RWPE2 (cell line): ENCODE measurements at regions not wholly inside any gene's neighbourhood (a gene's known extent, or its start where the extent isn't known, plus 50 kb on each side); places are given as distances from the start of the nearest gene placed in this dataset.

Experiments
- ATAC-seq: fragments of 200-7000 bp; cut with Tn5 transposase; 3 replicates; pipeline ENCODE4 v1.9.1; 2021; ENCODE audit warnings: low read depth
- DNase-seq: peaks from one replicate; pipeline ENCODE4 v3.0.0-alpha.2; 2020; ENCODE audit warnings: low spot score
- H3K27ac ChIP-seq: fragments of 450-650 bp; 2 replicates; pipeline ENCODE4 v1.5.1; 2017; ENCODE audit warnings: mild to moderate bottlenecking; ENCODE audit not compliant: poor library complexity, severe bottlenecking
- H3K27me3 ChIP-seq: fragments of 250-450 bp; sonication (Bioruptor Pico); 2 replicates; pipeline ENCODE4 v1.5.1; 2021; ENCODE audit warnings: mild to moderate bottlenecking, moderate library complexity; ENCODE audit not compliant: insufficient read depth, poor library complexity, severe bottlenecking
- H3K36me3 ChIP-seq: fragments of 250-450 bp; sonication (Bioruptor Pico); 2 replicates; pipeline ENCODE4 v1.5.1; 2020; ENCODE audit warnings: low read depth, mild to moderate bottlenecking, moderate library complexity
- H3K4me1 ChIP-seq: fragments of 250-450 bp; sonication (Bioruptor Pico); 2 replicates; pipeline ENCODE4 v1.5.1; 2021; ENCODE audit warnings: mild to moderate bottlenecking, moderate library complexity; ENCODE audit not compliant: insufficient read depth, poor library complexity, severe bottlenecking
- H3K4me3 ChIP-seq: fragments of 250-450 bp; sonication (Bioruptor Pico); 2 replicates; pipeline ENCODE4 v1.5.1; 2021; ENCODE audit warnings: mild to moderate bottlenecking, moderate library complexity; ENCODE audit not compliant: severe bottlenecking
- H3K9me3 ChIP-seq: fragments of 250-450 bp; sonication (Bioruptor Pico); 2 replicates; pipeline ENCODE4 v1.5.1; 2021; ENCODE audit warnings: mild to moderate bottlenecking, moderate library complexity; ENCODE audit not compliant: severe bottlenecking
- TF ChIP-seq, protein P1 (sequence below): fragments of 450-650 bp; IDR thresholded peaks from one replicate; pipeline ENCODE4 v1.5.1; 2017; ENCODE audit warnings: mild to moderate bottlenecking, moderate library complexity; ENCODE audit not compliant: poor library complexity, severe bottlenecking

DNA sequence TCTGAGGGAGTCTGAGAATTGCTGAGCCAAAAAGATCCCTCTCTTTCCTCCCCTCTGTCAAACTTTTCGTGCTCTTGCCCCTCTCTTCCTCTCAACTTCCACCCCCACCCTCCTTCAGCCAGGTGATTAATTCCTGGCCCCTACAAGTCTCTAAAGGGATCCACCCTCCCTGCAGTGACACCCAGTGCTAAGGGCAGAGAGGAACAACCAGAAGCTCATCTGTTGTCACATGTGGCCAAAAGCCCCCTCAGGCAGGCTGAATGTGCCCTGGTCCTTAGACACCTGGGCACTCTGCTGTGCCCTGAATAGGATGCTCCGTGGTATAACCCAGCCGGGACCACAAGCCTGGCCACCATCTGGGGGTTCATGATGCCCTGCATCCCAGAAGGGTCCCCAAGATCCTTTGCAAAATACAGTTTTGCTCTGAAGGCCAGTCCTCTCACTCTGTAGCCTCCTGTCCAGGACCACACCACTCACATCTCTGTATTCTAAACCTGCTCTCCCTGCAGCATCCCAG, 234.4 kb downstream of the BCL11A start:
- no peak for ATAC-seq
- Histone ChIP-seq H3K36me3 (no peaks in the 10 kb centered on the region), H3K27ac (no peak overlapping the region), H3K4me1 (no peaks in the 10 kb centered on the region), H3K27me3 (no peaks in the 10 kb centered on the region), H3K4me3 (no peak overlapping the region), H3K9me3 (no peaks in the 10 kb centered on the region)
- TF ChIP-seq, protein P1, sequence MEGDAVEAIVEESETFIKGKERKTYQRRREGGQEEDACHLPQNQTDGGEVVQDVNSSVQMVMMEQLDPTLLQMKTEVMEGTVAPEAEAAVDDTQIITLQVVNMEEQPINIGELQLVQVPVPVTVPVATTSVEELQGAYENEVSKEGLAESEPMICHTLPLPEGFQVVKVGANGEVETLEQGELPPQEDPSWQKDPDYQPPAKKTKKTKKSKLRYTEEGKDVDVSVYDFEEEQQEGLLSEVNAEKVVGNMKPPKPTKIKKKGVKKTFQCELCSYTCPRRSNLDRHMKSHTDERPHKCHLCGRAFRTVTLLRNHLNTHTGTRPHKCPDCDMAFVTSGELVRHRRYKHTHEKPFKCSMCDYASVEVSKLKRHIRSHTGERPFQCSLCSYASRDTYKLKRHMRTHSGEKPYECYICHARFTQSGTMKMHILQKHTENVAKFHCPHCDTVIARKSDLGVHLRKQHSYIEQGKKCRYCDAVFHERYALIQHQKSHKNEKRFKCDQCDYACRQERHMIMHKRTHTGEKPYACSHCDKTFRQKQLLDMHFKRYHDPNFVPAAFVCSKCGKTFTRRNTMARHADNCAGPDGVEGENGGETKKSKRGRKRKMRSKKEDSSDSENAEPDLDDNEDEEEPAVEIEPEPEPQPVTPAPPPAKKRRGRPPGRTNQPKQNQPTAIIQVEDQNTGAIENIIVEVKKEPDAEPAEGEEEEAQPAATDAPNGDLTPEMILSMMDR, result no peak
- DNase-seq, result no peak

DNA sequence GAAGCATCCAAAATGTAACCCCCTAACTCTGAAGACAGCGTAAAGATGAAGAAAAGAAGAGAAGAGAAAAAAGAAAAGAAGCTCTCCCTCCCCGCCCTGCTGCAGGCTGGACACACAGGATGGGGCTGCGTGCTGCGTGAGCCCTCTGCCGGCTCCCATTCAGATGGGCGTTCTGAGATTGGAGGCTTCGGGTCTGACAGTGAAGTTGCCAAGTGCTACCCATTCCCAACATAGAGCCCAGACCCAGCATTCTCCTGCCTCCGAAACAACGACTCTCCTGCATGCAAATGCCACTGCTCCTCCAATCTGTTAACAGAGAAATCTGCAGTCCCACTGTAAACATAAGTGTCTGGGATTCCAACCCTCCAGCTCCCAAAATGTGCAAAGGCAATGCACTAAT, 234.9 kb downstream of the BCL11A start:
- Histone ChIP-seq H3K4me3 (no peak overlapping the region), H3K27me3 (no peaks in the 10 kb centered on the region), H3K9me3 (no peaks in the 10 kb centered on the region), H3K36me3 (no peaks in the 10 kb centered on the region), H3K4me1 (no peaks in the 10 kb centered on the region), H3K27ac (no peak overlapping the region)
- no peak for DNase-seq
- TF ChIP-seq, protein P1, result no peak
- ATAC-seq, result no peak

DNA sequence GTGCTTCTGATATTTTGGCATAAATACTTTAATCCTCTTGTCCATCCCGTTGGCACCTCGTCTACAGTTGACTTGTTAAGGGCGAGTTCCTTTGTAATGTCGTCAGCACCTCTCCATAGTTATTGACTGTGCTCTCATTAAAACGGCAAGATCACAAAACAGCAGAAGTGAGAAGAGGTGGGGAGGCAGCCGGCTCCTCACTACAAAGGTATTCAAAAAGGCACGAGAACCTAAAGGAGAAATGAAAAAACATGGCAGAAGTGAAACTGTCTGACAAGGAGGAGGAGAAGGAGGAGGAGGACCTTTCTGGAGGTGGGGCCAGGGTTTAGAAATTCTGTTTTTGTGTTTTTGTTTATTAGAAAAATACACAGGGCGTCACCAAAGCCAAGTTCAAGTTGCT, 235.6 kb downstream of the BCL11A start:
- H3K9me3 ChIP-seq, result no peaks in the 10 kb centered on the region
- H3K36me3 ChIP-seq, result no peaks in the 10 kb centered on the region
- H3K27ac ChIP-seq, result no peak overlapping the region
- TF ChIP-seq, protein P1, result no peak
- no peaks in the 10 kb centered on the region for H3K4me1 ChIP-seq
- DNase-seq (no peak), ATAC-seq (no peak)
- no peak overlapping the region for H3K4me3 ChIP-seq
- no peaks in the 10 kb centered on the region for H3K27me3 ChIP-seq

DNA sequence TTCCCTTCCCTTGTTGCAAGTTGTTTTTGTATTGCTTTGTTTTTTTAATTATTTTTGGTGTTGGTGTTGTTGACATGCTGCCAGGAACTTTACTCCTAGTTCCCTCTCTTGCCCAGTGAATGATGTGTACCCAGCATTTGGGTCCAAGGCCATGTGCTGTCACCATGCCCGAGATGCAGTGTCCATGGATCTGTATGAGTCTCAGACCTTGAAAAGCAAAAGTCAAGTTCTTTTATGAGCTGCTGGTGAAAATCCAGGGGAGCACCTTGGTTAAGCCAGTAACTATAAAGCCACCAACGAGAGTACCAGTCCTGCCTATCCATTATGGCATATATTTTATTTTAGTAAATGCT, 236.4 kb downstream of the BCL11A start:
- DNase-seq (no peak), ATAC-seq (no peak)
- no peaks in the 10 kb centered on the region for H3K4me1 ChIP-seq
- no peaks in the 10 kb centered on the region for H3K36me3 ChIP-seq
- no peaks in the 10 kb centered on the region for H3K27me3 ChIP-seq
- TF ChIP-seq, protein P1, result no peak
- no peaks in the 10 kb centered on the region for H3K9me3 ChIP-seq
- no peak overlapping the region for H3K27ac ChIP-seq
- H3K4me3 ChIP-seq, result no peak overlapping the region

DNA sequence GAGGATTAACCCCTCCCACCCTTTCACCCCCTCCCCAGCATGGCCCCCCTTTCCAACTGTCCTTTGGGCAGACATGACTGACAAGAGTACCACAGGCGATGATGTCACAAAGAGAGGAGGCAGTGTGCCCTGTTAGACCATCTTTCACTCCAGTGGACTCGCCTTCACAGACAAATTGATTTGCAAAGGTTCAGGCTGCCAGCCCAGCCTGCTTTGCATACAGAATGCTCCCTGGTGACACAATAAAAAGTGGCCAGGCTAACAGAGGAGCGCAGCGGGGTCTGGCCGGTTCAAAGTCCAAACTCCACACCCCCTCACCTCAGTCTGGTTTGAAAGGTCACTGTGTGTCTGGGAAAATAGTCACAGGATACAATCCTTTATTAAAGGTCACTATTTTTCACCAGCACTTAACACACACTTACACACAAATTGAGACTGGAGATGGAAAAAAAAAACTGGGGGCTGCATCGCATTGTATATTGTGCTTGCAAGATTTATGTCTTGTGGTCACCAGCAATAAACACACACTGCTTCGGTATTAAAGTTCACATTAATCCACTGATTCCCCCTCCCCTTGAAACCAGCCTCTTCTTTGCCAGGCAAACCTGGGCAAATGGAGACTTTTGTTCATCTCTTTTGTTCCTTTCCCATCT, 236.9 kb downstream of the BCL11A start:
- Histone ChIP-seq H3K9me3 (no peaks in the 10 kb centered on the region), H3K4me1 (no peaks in the 10 kb centered on the region)
- no peak for ATAC-seq

More for the DNA sequence above, 236.9 kb downstream of the BCL11A start:
- no peak for DNase-seq
- Histone ChIP-seq H3K4me3 (no peak overlapping the region), H3K27me3 (no peaks in the 10 kb centered on the region), H3K36me3 (no peaks in the 10 kb centered on the region), H3K27ac (no peak overlapping the region)
- TF ChIP-seq, protein P1, result no peak
